ENCODE measurements at regions not wholly inside any gene's neighbourhood (a gene's known extent, or its start where the extent isn't known, plus 50 kb on each side); places are given as distances from the start of the nearest gene placed in this dataset.

DNA sequence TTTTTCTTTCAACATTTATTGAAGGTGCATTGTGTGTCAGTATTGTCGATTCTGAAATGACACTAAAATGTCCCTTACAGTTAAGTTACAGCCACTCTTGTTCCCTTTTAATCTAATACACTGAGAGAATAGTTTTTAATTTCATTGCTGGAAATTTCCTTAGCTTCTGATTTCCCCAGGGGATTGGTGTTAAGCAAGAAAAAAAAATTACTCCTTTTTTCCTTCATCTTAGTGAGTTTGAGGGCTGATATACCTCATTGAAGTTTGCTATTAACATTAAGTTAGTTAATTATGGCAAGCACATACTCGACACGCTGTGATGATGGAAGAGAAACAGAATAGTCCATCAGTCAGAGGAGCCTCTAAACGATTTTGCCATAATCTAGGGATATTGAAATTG is 57.0 kb upstream of the EXOC4 start:
- no peak overlapping the region for H3K14ac ChIP-seq (ENCODE audit: insufficient read depth, low read length)
- no peaks in the 10 kb centered on the region; the same call in 1 of the 2 replicates for H3K27me3 Mint-ChIP-seq (ENCODE audit: low read depth)
- H2BK120ac ChIP-seq (ENCODE audit: low read depth, low read length, poor library complexity, severe bottlenecking): no peak overlapping the region
- no peak for TF ChIP-seq CTCF (conservative IDR thresholded peaks at IDR 0.05)
- peaks cover 19 to 25% of the 10 kb centered on the region in 2 experiments for H3K4me1 Mint-ChIP-seq
- no peak overlapping the region for H2AK5ac ChIP-seq (ENCODE audit: insufficient read length, low read length)
- H3K18ac ChIP-seq (ENCODE audit: insufficient read length, low read depth, low read length): no peak overlapping the region
- H3K23ac ChIP-seq (ENCODE audit: insufficient read length, low read depth, low read length): no peak overlapping the region
- H2BK5ac ChIP-seq (ENCODE audit: insufficient read length, low read length): no peak overlapping the region
- H2AFZ ChIP-seq (ENCODE audit: low read length): no peak overlapping the region
- no peak overlapping the region for H3K27ac Mint-ChIP-seq
- no peaks in the 10 kb centered on the region for H3K9me3 Mint-ChIP-seq
- H3K9me3 ChIP-seq (ENCODE audit: control insufficient read depth, low read depth, low read length): no peaks in the 10 kb centered on the region
- H4K5ac ChIP-seq (ENCODE audit: insufficient read length, low read depth, low read length): no peak overlapping the region
- no peak overlapping the region for H4K8ac ChIP-seq (replicated peaks; ENCODE audit: insufficient read length, low read depth, low read length)
- DNase-seq: no peak
- H3K23me2 ChIP-seq (ENCODE audit: insufficient read length, low read depth, low read length, poor library complexity, severe bottlenecking): peaks cover 5% of the 10 kb centered on the region
- no peak overlapping the region for H2BK15ac ChIP-seq (ENCODE audit: low read depth, low read length)
- H3K4me3 Mint-ChIP-seq: no peak overlapping the region
- no peak overlapping the region for H3K4ac ChIP-seq (ENCODE audit: low read depth, low read length)
- H3K36me3 Mint-ChIP-seq (ENCODE audit: insufficient read depth in 1 of 3, low read depth in 3 of 3): no peaks in the 10 kb centered on the region
- no peak overlapping the region for H3K56ac ChIP-seq (ENCODE audit: insufficient read length, low read depth, low read length)
- no CpG with 5 or more reads among the region's 4 CpGs for WGBS (ENCODE audit: extremely low coverage, insufficient read length, low lambda C conversion rate)
- no peaks in the 10 kb centered on the region for H3K79me1 ChIP-seq (ENCODE audit: insufficient read depth, low read depth, low read length, poor library complexity, severe bottlenecking)
- H2BK20ac ChIP-seq (ENCODE audit: low read depth, low read length, poor library complexity, severe bottlenecking): no peak overlapping the region
- H2BK12ac ChIP-seq (ENCODE audit: insufficient read length, low read depth, low read length): no peak overlapping the region
- no peak overlapping the region for H3K27ac ChIP-seq (ENCODE audit: insufficient read length, low read depth, low read length)
- H3K79me2 ChIP-seq (ENCODE audit: insufficient read depth, low read length): no peaks in the 10 kb centered on the region
- no peak overlapping the region for H4K91ac ChIP-seq (ENCODE audit: insufficient read length, low read depth, low read length)
- H3K4me1 ChIP-seq (ENCODE audit: insufficient read depth, low read length): peaks cover 11% of the 10 kb centered on the region; the same call in 1 of the 2 replicates
- H3K27me3 ChIP-seq (ENCODE audit: insufficient read depth, low read length): no peaks in the 10 kb centered on the region
- H3K4me2 ChIP-seq (ENCODE audit: insufficient read depth, insufficient read length, low read length): no peak overlapping the region
- H3T11ph ChIP-seq (ENCODE audit: low read length): no peak overlapping the region
- H3K9ac ChIP-seq (ENCODE audit: extremely low read depth, insufficient read length, low read length): no peak overlapping the region
- H4K20me1 ChIP-seq (ENCODE audit: control insufficient read depth, insufficient read depth, insufficient read length): no peaks in the 10 kb centered on the region
